Type B pancreatic cell (in vitro differentiated cells): ENCODE measurements at regions not wholly inside any gene's neighbourhood (a gene's known extent, or its start where the extent isn't known, plus 50 kb on each side); places are given as distances from the start of the nearest gene placed in this dataset.

Source experiments
- DNase-seq: peaks from one replicate; pipeline ENCODE4 v3.0.0; 2021; ENCODE audit warnings: mixed read lengths; ENCODE audit not compliant: unreplicated experiment; ENCODE audit errors: extremely low spot score
- H3K27ac Mint-ChIP-seq: 2 replicates; pipeline ENCODE4 v1.8.0; 2021; ENCODE audit warnings: mild to moderate bottlenecking, mixed read lengths
- H3K27me3 Mint-ChIP-seq: 2 replicates; pipeline ENCODE4 v1.8.0; 2021; ENCODE audit warnings: mixed read lengths
- H3K36me3 Mint-ChIP-seq: 2 replicates; pipeline ENCODE4 v1.8.0; 2021; ENCODE audit warnings: mixed read lengths
- H3K4me1 Mint-ChIP-seq: one replicate; pipeline ENCODE4 v1.8.0; 2021; ENCODE audit warnings: mixed read lengths; ENCODE audit not compliant: unreplicated experiment
- H3K4me3 Mint-ChIP-seq: 2 replicates; pipeline ENCODE4 v1.8.0; 2021; ENCODE audit warnings: mild to moderate bottlenecking, mixed read lengths
- H3K9me3 Mint-ChIP-seq: 2 replicates; pipeline ENCODE4 v1.8.0; 2021; ENCODE audit warnings: mixed read lengths
- TF ChIP-seq, protein P1 (sequence below): fragments of 200-600 bp; sonication (generic); conservative IDR thresholded peaks from 2 replicates; pipeline ENCODE4 v1.5.0; 2021; ENCODE audit warnings: antibody characterized with exemption, mild to moderate bottlenecking

- Mint-ChIP-seq H3K36me3 (no peaks in the 10 kb centered on the region), H3K4me1 (peaks cover 5% of the 10 kb centered on the region), H3K27ac (no peak overlapping the region), H3K9me3 (no peaks in the 10 kb centered on the region), H3K4me3 (no peak overlapping the region), H3K27me3 (no peaks in the 10 kb centered on the region)
- TF ChIP-seq, protein P1, sequence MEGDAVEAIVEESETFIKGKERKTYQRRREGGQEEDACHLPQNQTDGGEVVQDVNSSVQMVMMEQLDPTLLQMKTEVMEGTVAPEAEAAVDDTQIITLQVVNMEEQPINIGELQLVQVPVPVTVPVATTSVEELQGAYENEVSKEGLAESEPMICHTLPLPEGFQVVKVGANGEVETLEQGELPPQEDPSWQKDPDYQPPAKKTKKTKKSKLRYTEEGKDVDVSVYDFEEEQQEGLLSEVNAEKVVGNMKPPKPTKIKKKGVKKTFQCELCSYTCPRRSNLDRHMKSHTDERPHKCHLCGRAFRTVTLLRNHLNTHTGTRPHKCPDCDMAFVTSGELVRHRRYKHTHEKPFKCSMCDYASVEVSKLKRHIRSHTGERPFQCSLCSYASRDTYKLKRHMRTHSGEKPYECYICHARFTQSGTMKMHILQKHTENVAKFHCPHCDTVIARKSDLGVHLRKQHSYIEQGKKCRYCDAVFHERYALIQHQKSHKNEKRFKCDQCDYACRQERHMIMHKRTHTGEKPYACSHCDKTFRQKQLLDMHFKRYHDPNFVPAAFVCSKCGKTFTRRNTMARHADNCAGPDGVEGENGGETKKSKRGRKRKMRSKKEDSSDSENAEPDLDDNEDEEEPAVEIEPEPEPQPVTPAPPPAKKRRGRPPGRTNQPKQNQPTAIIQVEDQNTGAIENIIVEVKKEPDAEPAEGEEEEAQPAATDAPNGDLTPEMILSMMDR = no peak
- no peak for DNase-seq
These were observed 97.8 kb downstream of the SNX18 start for GRCh38 chr5:54615381-54615780.

DNA sequence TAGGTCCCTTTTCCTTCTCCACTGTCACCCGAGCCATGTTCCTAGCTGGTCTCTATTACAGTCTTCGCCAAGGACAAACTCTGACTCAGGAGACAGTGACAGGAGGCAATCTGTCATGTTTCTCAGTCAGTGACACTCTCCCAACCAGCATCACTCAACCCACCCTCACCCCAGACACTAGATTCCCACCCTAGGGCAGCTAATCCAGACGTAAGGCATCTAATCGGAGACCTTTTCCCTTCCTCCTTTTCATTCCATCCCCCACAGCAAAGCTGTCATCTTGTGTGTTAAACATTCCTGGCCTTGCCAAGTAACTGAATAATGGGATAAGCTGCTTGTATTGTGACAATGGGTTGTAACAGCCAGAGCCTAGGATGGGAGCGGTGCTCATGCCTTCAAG, 95.2 kb downstream of the SNX18 start:
- Mint-ChIP-seq H3K4me3 (no peak overlapping the region), H3K9me3 (no peaks in the 10 kb centered on the region), H3K27ac (no peak overlapping the region), H3K4me1 (no peaks in the 10 kb centered on the region), H3K36me3 (no peaks in the 10 kb centered on the region), H3K27me3 (no peaks in the 10 kb centered on the region)
- TF ChIP-seq, protein P1 = no peak
- DNase-seq = no peak

- Mint-ChIP-seq H3K4me1 (no peaks in the 10 kb centered on the region), H3K27me3 (no peaks in the 10 kb centered on the region), H3K9me3 (no peaks in the 10 kb centered on the region), H3K36me3 (no peaks in the 10 kb centered on the region), H3K4me3 (no peak overlapping the region), H3K27ac (no peak overlapping the region)
- TF ChIP-seq, protein P1 = no peak
- DNase-seq = no peak
These were observed 93.9 kb downstream of the SNX18 start for GRCh38 chr5:54611290-54611951.

DNA sequence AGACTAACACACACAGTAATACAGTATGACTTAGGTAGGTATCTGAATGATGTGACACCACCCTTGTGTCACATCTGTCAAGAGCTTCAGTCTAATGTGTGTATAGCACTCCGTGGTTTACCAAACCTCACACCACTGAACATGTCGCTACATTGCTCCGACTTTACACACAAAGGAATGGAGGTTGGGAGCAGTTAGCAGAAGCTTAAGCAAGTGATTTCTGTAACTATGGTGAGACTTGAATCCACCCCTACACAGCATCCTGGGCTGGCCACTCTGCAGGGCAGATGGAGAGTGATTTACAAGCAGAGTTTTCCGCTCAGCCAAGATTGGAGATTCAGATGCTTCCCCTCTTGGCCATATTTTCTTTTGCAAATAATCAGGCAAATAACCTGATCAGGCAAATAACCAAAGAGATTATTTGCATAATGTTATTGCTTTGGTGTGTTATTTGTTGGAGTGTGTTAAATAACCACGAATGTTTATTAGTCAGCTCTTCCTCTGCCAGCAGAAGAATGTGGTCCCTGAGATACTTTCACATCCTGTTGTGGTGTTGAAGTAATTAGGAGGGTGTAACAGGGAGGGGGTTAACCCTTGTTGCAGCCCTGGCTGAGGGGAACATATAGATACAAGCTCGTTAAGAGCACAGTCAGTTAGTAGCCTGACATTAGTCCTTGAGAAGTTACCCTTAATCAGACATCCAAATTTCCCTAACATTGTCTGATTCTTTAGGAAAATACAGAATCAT, 92.8 kb downstream of the SNX18 start:
- DNase-seq = no peak
- no peak overlapping the region for H3K27ac Mint-ChIP-seq
- TF ChIP-seq, protein P1 = no peak
- H3K4me1 Mint-ChIP-seq = no peaks in the 10 kb centered on the region
- no peaks in the 10 kb centered on the region for H3K36me3 Mint-ChIP-seq
- no peaks in the 10 kb centered on the region for H3K27me3 Mint-ChIP-seq
- H3K9me3 Mint-ChIP-seq = no peaks in the 10 kb centered on the region
- no peak overlapping the region for H3K4me3 Mint-ChIP-seq

DNA sequence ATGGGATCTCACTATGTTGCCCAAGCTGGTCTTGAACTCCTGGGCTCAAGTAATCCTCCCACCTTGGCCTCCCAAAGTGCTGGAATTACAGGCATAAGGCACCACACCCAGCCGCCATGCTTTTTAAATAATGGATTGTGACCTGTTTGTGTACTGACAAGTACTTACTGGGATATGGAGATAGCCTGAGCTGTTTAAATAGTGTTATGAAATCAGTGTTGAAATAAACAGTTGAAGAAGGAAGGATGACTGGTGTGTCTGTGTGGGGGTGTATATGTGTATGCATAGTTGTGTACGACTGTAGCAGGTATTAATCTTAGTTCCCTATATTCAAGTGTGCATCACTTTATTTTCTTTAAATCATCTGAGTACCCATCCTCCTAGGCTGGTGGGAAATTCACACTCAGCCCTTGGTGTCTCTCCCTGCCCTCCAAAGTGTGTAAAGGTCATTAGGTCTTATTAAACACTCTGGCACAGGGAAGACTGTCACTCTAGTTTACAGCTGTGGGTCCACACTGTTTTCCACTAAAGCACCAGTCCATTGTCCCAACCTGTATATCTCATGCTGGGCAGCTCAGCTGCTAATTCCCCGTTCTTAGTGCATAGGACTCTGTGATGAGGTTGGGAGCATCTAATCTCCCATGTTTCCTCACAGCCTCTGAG, 91.0 kb downstream of the SNX18 start:
- TF ChIP-seq, protein P1 = no peak
- no peaks in the 10 kb centered on the region for H3K9me3 Mint-ChIP-seq
- no peaks in the 10 kb centered on the region for H3K36me3 Mint-ChIP-seq
- no peak overlapping the region for H3K4me3 Mint-ChIP-seq
- H3K27me3 Mint-ChIP-seq = no peaks in the 10 kb centered on the region
- DNase-seq = no peak
- H3K4me1 Mint-ChIP-seq = peaks cover 7% of the 10 kb centered on the region
- H3K27ac Mint-ChIP-seq = no peak overlapping the region
